CD4-positive, alpha-beta T cell treated with Interferon alpha-2 for 1 hour (primary cell): ENCODE measurements at regions not wholly inside any gene's neighbourhood (a gene's known extent, or its start where the extent isn't known, plus 50 kb on each side); places are given as distances from the start of the nearest gene placed in this dataset.
"Not testable (repeated sequence)": the region's sequence is repeated elsewhere in the genome, so short reads cannot be mapped to it uniquely, and the experiment has no call there.

ENCODE experiments used
- DNase-seq, 2 donors: peaks; one replicate each; pipeline ENCODE4 v3.0.0-alpha.2; 2020 to 2022

GRCh38 chr11:97614606-97615005, 1224.8 kb downstream of the JRKL start:
- DNase-seq: no peak

- no peak for DNase-seq
Measured at GRCh38 chr11:97615546-97615945, 1225.7 kb downstream of the JRKL start.

GRCh38 chr11:97617031-97617430, 1227.2 kb downstream of the JRKL start:
- no peak for DNase-seq

- no peak for DNase-seq
Measured at GRCh38 chr11:97620007-97620406, 1230.2 kb downstream of the JRKL start.

GRCh38 chr11:97621282-97621681, 1231.5 kb downstream of the JRKL start:
- no peak for DNase-seq

DNA sequence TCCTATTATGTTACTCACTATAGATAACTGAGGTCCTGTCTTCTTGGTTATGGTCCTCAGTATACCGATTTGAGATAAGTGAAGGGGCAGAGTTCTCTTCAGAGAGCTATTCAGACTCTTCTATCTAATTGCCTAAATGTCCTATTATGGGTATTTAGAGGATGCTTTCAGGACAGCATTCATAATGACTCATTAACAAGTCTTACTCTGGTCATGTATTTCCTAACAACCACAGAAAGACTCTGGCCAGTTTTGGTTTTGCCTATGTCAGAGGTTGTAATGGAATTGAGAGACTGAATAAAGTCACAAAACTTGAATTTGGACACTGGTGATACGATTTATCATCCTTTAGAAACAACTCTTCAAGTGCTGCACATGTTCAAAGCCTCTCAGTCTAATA, 1233.0 kb downstream of the JRKL start:
- DNase-seq: no peak

DNA sequence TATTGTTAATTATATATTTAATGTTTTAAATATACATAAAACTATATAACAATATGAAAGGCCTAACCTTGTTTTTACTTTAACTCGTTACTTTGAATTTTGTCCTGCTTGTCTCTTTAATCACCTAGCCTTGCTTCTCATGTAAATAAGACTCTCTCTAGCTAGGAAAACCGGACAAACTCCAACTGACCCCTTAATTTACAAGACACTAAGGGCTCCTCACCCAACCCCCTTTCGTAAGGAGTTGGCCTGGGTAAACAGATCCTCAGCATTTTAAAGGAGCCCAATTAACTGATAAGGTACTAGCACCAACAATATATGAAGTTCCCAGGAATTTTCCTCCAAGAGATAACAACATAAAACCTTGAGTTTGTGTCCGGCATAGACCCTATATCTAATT, 1246.9 kb downstream of the JRKL start:
- not testable (repeated sequence) for DNase-seq

GRCh38 chr11:97637701-97638100, 1247.9 kb downstream of the JRKL start:
- no peak for DNase-seq

DNA sequence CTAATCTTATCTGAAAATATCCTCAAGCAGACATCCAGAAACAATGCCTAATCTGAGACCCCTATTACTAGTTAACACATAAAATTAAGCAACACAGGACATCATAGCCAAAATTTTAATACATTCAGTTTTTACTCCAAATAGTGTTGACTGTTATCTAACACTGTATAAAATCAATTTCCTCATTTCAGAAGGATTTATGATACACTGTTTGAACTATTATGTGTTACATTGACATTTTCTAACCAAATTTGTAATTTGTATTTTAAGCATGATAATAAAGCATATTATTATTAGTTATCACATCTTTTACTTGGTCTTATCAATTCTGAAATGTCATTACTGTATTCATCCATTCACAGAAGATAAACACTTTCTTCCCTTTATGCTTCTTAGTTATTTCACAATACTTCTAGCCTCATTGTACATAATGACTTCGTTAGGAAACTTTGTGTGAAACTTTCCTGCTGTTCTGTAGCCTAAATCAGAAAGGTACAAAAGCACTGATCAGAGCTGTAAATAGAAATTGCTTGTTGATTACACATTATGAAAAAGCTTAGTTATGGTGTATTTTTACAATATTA, 1248.9 kb downstream of the JRKL start:
- DNase-seq: no peak

DNA sequence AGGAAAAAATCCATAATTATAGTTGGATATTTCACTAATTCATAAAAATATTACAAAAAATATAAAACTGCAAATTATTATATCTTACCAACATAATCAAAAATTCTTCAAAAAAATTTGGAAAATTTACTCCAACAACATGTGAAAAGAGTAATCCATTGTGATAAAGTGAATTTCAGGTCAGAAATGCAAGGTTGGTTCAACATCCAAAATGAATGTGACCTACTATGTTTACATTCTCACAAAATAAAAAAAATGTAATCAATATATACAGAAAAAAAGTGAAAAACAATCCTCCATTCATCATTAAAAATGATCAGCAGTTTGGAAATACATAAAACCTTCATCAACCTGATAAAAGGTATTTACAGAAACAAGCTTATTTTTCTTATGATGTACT, 1252.2 kb downstream of the JRKL start:
- DNase-seq: no peak

GRCh38 chr11:97645736-97646135, 1255.9 kb downstream of the JRKL start:
- no peak for DNase-seq

- DNase-seq: no peak
Measured at GRCh38 chr11:97656356-97656755, 1266.5 kb downstream of the JRKL start.

GRCh38 chr11:97657852-97658251, 1268.0 kb downstream of the JRKL start:
- no peak for DNase-seq

- no peak for DNase-seq
Measured at GRCh38 chr11:97667057-97667456, 1277.2 kb downstream of the JRKL start.

- DNase-seq: no peak
Measured at GRCh38 chr11:97683733-97684132, 1293.9 kb downstream of the JRKL start.

DNA sequence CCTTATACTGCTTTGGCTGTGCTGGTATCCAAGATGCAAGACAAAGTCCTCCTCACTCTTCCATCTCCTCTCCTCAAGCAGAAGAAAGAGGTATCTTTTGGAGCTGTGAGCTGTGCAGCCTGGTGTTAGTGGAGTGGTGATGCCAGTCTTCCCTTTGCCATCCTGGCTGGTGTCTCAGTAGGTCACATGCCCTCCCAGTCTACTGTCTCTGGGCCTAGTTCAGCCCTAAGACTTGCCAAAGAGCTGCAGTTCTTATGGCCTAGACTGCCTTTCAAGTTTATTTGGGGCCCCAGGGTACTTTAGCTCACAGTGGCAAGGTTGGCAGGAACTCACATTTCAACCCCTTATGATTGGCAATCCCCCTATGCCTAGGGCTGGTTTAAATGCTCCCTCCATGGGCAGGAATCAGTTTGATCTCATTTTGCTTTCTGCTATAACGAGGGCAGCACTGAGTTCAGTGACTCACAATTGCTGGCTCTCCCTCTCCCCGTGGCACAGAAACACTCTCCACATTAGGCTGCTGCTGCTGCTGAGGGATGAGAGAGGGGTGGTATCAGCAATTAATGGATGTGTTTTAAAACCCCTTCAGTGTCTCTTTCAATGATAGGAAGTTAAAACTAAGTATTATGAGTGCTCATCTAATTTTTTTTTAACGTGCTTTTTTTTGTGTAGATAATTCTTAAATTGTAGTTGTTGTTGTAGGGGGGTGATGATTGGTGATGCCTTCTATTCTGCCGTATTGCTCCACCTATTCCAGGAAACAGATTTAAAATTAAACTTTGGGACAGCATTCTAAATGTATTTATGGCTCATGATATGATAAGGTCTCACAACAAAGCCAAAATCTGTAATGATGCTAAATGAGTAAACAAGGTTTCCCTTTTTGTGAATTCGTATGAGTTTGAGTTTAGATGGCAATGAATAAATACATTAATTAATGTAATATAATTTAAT, 1295.0 kb downstream of the JRKL start:
- no peak for DNase-seq

DNA sequence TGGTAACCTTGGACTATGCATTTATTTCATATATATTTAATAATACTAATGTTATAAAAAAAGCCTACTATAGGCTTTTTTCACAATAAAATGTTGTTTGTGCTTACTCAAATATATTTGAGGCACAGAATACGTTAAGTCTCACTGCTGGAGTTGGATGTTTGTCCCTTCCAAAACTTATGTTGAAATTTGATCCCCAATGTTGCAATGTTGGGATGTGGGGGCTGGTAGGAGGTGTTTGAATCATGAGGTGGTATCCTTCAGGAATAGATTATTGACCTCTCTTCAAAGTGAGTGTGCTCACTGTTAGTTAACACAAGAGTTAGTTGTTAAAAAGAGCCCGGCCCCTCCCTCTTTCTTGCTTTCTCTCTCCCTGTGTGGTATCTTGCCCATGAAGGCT, 1295.9 kb downstream of the JRKL start:
- DNase-seq: no peak

DNA sequence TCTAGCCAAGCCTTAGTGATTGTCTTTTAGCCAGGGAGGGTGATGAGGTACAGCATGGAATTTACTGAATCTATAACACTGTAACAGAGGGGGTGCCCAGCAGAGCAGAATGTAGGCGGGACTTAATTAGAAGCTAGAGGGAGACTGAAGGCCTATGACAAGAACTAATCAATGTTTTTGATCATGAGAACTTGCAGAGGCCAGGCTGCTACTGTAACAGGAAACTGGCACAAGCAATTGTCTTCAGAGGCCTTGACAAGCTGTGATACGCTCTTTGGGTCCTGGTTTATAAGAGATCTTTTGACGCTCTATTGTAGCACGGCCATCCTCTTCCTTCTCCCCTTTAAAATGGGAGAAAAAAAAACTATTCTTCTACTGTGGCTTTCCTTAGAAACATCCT, 1297.3 kb downstream of the JRKL start:
- no peak for DNase-seq

- no peak for DNase-seq
Measured at GRCh38 chr11:97691061-97691460, 1301.2 kb downstream of the JRKL start.

- no peak for DNase-seq
Measured at GRCh38 chr11:97702951-97703350, 1313.1 kb downstream of the JRKL start.

DNA sequence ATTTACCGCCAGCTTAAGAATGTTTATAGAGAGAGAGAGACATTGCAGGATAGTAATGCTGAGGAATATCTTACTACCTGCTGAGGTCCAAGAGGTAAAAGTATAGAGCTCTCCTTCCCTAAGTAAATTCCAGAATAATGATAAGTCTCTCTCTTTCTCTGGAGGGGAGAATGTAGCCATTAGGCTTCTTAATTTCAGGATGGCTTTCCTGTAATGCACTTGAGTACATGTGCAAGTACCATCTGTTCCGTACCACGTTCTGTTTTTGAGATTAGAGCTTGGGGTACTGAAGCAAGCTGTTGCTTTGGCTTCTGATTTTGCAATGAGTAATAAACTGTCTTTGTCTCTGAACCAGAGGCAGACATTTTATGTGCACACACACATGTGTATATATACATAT, 1314.0 kb downstream of the JRKL start:
- no peak for DNase-seq

DNA sequence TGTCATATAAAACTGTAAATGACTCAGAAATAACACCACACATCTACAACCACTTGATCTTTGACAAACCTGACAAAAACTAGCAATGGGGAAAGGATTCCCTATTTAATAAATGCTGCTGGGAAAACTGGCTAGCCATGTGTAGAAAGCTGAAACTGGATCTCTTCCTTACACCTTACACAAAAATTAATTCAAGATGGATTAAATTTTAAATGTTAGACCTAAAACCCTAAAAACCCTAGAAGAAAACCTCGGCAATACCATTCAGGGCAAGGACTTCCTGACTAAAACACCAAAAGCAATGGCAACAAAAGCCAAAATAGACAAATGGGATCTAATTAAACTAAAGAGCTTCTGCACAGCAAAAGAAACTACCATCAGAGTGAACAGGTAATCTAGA, 1315.3 kb upstream of the CNTN5 start:
- DNase-seq: not testable (repeated sequence)

- DNase-seq: no peak
Measured at GRCh38 chr11:97717922-97718321, 1302.8 kb upstream of the CNTN5 start.

DNA sequence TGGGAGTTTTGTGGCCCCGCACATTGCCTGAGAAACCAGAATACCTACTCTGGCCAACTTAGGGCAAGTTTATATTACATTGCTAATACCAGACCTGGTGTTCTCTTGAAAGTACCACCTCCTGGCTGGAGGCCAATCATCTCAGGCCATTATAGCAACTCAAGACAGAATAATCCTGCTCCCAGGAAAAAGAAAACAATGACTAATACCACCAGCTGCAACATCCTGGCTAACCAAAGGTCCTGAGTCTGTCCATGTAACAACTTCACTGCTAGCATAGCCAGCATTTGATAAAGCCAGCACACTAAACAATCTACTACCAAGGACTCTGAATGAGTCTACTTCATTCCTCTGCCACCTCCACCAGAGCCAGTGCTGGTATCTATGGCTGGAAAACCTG, 1298.7 kb upstream of the CNTN5 start:
- DNase-seq: no peak

GRCh38 chr11:97722721-97723120, 1298.0 kb upstream of the CNTN5 start:
- no peak for DNase-seq
